ENCODE measurements at regions not wholly inside any gene's neighbourhood (a gene's known extent, or its start where the extent isn't known, plus 50 kb on each side); places are given as distances from the start of the nearest gene placed in this dataset.

GRCh38 chr5:54383941-54384340, 71.6 kb upstream of the HSPB3 start:
- TF ChIP-seq POLR2A (IDR thresholded peaks at IDR 0.05) (no peak), CTCF (IDR thresholded peaks at IDR 0.05) (no peak), POLR2AphosphoS5 (IDR thresholded peaks at IDR 0.05) (no peak)
